Head of caudate nucleus (tissue), 42 donors: ENCODE measurements at regions not wholly inside any gene's neighbourhood (a gene's known extent, or its start where the extent isn't known, plus 50 kb on each side); places are given as distances from the start of the nearest gene placed in this dataset.
A peak's percentile ranks its signal among the peaks of the same experiment; 100 is the strongest.
"Not testable (repeated sequence)": the region's sequence is repeated elsewhere in the genome, so short reads cannot be mapped to it uniquely, and the experiment has no call there.

Experiments used
- DNase-seq, 42 donors: peaks; one replicate each; pipeline versions ENCODE4 v3.0.0 to v3.0.0-alpha.2; 2020 to 2021; ENCODE audit warnings: mixed read lengths in 7 of 42
- intact Hi-C: fragments of 100-400 bp; cut with DNase I; formaldehyde crosslinking; loops from one replicate; pipeline ENCODE4 v1.15.0; 2022

GRCh38 chr5:62190931-62191330 lies 115.1 kb upstream of the KIF2A start:
- intact Hi-C loops, result no loop called here

GRCh38 chr5:62192958-62193357 lies 113.0 kb upstream of the KIF2A start:
- intact Hi-C loops, result no loop called here
- DNase-seq, result no peak

More at GRCh38 chr5:62190931-62191330, 115.1 kb upstream of the KIF2A start:
- DNase-seq, result no peak

- intact Hi-C loops, DNase-seq: not testable (repeated sequence)
These were observed 109.5 kb upstream of the KIF2A start for GRCh38 chr5:62196532-62196931.

- DNase-seq, result no peak
- intact Hi-C loops, result no loop called here
These were observed 108.3 kb upstream of the KIF2A start for GRCh38 chr5:62197697-62198096.

GRCh38 chr5:62198421-62198820 lies 107.6 kb upstream of the KIF2A start:
- intact Hi-C loops, result no loop called here

GRCh38 chr5:62199792-62200716 lies 106.0 kb upstream of the KIF2A start:
- intact Hi-C loops, result no loop called here
- no peak for DNase-seq

More at GRCh38 chr5:62198421-62198820, 107.6 kb upstream of the KIF2A start:
- no peak for DNase-seq

- peak in 35 of 42 donors; percentile 4 to 70 (median 29) for DNase-seq
- intact Hi-C loops, result no loop called here
These were observed 99.7 kb upstream of the KIF2A start for GRCh38 chr5:62206150-62206829.

- no peak for DNase-seq
- intact Hi-C loops, result no loop called here
These were observed 97.7 kb upstream of the KIF2A start for GRCh38 chr5:62208218-62208852.

GRCh38 chr5:62211405-62211804 lies 94.6 kb upstream of the KIF2A start:
- intact Hi-C loops, result no loop called here
- no peak for DNase-seq

- DNase-seq, result no peak
- intact Hi-C loops, result no loop called here
These were observed 93.4 kb upstream of the KIF2A start for GRCh38 chr5:62212648-62213047.

GRCh38 chr5:62214701-62215100 lies 91.3 kb upstream of the KIF2A start:
- intact Hi-C loops, result no loop called here
- no peak for DNase-seq

- DNase-seq, intact Hi-C loops: not testable (repeated sequence)
These were observed 89.4 kb upstream of the KIF2A start for GRCh38 chr5:62216603-62217002.

- DNase-seq, intact Hi-C loops: not testable (repeated sequence)
These were observed 88.9 kb upstream of the KIF2A start for GRCh38 chr5:62217095-62217494.

GRCh38 chr5:62218860-62219259 lies 87.1 kb upstream of the KIF2A start:
- DNase-seq, intact Hi-C loops: not testable (repeated sequence)

- not testable (repeated sequence) for DNase-seq
- intact Hi-C loops, result loop anchor here (10.0 kb wide), 1 partner anchor 133 kb away; no protein-coding TSS in a partner anchor
These were observed 84.1 kb upstream of the KIF2A start for GRCh38 chr5:62221881-62222280.

- DNase-seq, result not testable (repeated sequence)
- intact Hi-C loops, result loop anchor here (10.0 kb wide), 1 partner anchor 132 kb away; no protein-coding TSS in a partner anchor
These were observed 83.7 kb upstream of the KIF2A start for GRCh38 chr5:62222305-62222704.

GRCh38 chr5:62223312-62223670 lies 82.7 kb upstream of the KIF2A start:
- DNase-seq, result peak; percentile 48 to 93 (median 87)
- intact Hi-C loops, result loop anchor here (10.0 kb wide), 1 partner anchor 132 kb away; no protein-coding TSS in a partner anchor

GRCh38 chr5:62224987-62225601 lies 80.9 kb upstream of the KIF2A start:
- intact Hi-C loops, result loop anchor here (10.0 kb wide), 1 partner anchor 130 kb away; no protein-coding TSS in a partner anchor
- not testable (repeated sequence) for DNase-seq

GRCh38 chr5:62230876-62231388 lies 75.1 kb upstream of the KIF2A start:
- DNase-seq, intact Hi-C loops: not testable (repeated sequence)
